Calu3 (cell line): ENCODE measurements at regions not wholly inside any gene's neighbourhood (a gene's known extent, or its start where the extent isn't known, plus 50 kb on each side); places are given as distances from the start of the nearest gene placed in this dataset.
"Not testable (repeated sequence)": the region's sequence is repeated elsewhere in the genome, so short reads cannot be mapped to it uniquely, and the experiment has no call there.

Source experiments
- BruUV-seq: library from RNA; stranded (reverse); fragments of 400-500 nt; replicated peaks from 2 replicates; lab custom pipeline; 2021; lab: Mats Ljungman, UMichigan
- CTCF ChIA-PET: fragments of 300-600 bp; sonication (Branson Sonifier 250); formaldehyde crosslinking; loops from one replicate; lab custom pipeline; 2022; ENCODE audit warnings: antibody characterized with exemption; lab: Charles Lee
- DNase-seq: peaks from one replicate; pipeline ENCODE4 v3.0.0; 2022
- H3K27ac Mint-ChIP-seq: one replicate; pipeline ENCODE4 v1.8.0; 2022; ENCODE audit warnings: mixed read lengths; ENCODE audit not compliant: unreplicated experiment
- H3K27me3 Mint-ChIP-seq: one replicate; pipeline ENCODE4 v1.8.0; 2022; ENCODE audit warnings: mixed read lengths; ENCODE audit not compliant: unreplicated experiment
- H3K36me3 Mint-ChIP-seq: one replicate; pipeline ENCODE4 v1.8.0; 2022; ENCODE audit warnings: mild to moderate bottlenecking, moderate library complexity, mixed read lengths; ENCODE audit not compliant: insufficient read depth, unreplicated experiment
- H3K4me1 Mint-ChIP-seq: one replicate; pipeline ENCODE4 v1.8.0; 2022; ENCODE audit warnings: mild to moderate bottlenecking, low read depth, mixed read lengths; ENCODE audit not compliant: unreplicated experiment
- H3K4me3 Mint-ChIP-seq: one replicate; pipeline ENCODE4 v1.8.0; 2022; ENCODE audit warnings: mild to moderate bottlenecking, low read depth, moderate library complexity, mixed read lengths; ENCODE audit not compliant: unreplicated experiment
- H3K9me3 Mint-ChIP-seq: one replicate; pipeline ENCODE4 v1.8.0; 2022; ENCODE audit warnings: low read depth, mixed read lengths; ENCODE audit not compliant: unreplicated experiment
- CTCF ChIP-seq: fragments of 200-600 bp; IDR thresholded peaks from one replicate; pipeline ENCODE4 v1.8.0; 2022; ENCODE audit warnings: antibody characterized with exemption; ENCODE audit not compliant: unreplicated experiment
- intact Hi-C: fragments of 100-400 bp; cut with micrococcal nuclease; formaldehyde crosslinking; loops from one replicate; pipeline ENCODE4 v1.10.0; 2022; ENCODE audit not compliant: unreplicated experiment

DNA sequence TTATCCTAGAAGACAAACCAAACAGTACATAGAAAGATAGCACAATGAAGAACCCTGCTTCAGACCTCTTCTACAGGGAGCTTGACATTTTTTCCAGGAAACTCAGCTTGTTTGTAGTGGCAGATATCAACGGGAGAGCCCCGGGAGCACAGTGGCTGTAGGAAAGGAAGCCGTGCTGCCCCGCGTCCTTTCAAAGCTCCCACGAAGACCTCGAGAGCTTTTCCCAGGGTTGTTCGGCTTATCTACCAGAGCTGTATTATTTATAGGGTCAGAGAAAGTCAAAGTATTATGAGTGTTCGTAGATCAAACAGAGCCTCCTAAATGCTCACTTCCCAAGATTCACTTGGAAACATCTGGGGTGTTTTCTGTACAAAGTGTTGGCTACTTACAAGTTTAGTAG, 167.1 kb upstream of the COPS8 start:
- no peak overlapping the region for H3K4me3 Mint-ChIP-seq
- H3K9me3 Mint-ChIP-seq, result no peaks in the 10 kb centered on the region
- TF ChIP-seq CTCF, result no peak
- H3K27ac Mint-ChIP-seq, result no peak overlapping the region
- intact Hi-C loops, result no loop called here
- no TSS peak for BruUV-seq
- H3K36me3 Mint-ChIP-seq, result no peaks in the 10 kb centered on the region
- CTCF ChIA-PET, result no interaction called here
- H3K27me3 Mint-ChIP-seq, result peaks cover 13% of the 10 kb centered on the region
- peaks cover 8% of the 10 kb centered on the region for H3K4me1 Mint-ChIP-seq
- DNase-seq, result no peak

DNA sequence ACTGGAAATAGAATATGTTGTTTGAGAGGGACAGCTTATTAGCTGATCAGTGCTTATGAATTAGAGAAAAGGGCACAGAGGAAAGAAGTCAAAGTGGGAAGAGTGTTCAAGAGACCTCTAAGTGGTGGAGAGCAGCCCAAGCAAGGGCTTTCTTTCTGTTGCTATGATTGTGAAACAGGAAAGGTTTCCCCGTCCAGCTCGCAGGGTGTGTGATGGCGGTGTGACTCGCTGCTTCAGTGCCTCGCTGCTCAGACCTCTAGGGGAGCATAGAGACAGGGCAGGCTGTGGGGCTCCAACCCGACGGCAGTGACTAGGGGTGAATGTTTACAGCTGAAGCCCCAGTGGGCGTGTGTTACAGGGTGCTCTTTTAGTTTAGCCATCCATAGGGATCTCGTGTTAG, 166.5 kb upstream of the COPS8 start:
- intact Hi-C loops, result no loop called here
- H3K27me3 Mint-ChIP-seq, result peaks cover 13% of the 10 kb centered on the region
- CTCF ChIA-PET, result no interaction called here
- no peak for DNase-seq
- H3K27ac Mint-ChIP-seq, result no peak overlapping the region
- H3K9me3 Mint-ChIP-seq, result no peaks in the 10 kb centered on the region
- H3K4me1 Mint-ChIP-seq, result peaks cover 8% of the 10 kb centered on the region
- no TSS peak for BruUV-seq
- H3K36me3 Mint-ChIP-seq, result no peaks in the 10 kb centered on the region
- no peak overlapping the region for H3K4me3 Mint-ChIP-seq
- TF ChIP-seq CTCF, result no peak

DNA sequence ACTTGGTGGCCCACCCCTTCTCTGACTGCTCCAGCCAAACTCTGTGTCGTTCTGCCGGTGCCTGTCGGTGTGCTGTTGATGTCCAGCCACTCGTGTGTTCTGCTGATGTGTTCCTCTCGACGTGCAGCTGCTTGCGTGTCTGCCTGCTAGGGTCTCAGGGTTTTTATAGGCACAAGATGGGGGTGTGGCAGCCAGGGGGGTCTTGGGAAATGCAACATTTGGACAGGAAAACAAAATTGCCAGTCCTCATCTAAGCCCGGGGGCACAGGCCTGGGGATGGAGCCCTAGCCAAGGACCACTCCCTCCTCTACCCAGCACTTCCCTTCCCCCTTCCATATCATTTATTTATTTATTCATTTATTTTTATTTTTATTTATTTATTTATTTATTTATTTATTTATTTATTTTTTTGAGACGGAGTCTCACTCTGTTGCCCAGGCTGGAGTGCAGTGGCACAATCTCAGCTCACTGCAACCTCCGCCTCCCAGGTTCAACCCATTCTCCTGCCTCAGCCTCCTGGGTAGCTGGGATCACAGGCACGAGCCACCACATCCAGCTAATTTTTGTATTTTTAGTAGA, 165.8 kb upstream of the COPS8 start:
- DNase-seq, H3K36me3 Mint-ChIP-seq, BruUV-seq, H3K9me3 Mint-ChIP-seq, CTCF ChIA-PET, H3K27ac Mint-ChIP-seq, H3K4me1 Mint-ChIP-seq, H3K4me3 Mint-ChIP-seq: not testable (repeated sequence)
- H3K27me3 Mint-ChIP-seq, result peaks cover 13% of the 10 kb centered on the region
- intact Hi-C loops, result loop anchor here (10.0 kb wide), 1 partner anchor 105 kb away; no protein-coding TSS in a partner anchor

DNA sequence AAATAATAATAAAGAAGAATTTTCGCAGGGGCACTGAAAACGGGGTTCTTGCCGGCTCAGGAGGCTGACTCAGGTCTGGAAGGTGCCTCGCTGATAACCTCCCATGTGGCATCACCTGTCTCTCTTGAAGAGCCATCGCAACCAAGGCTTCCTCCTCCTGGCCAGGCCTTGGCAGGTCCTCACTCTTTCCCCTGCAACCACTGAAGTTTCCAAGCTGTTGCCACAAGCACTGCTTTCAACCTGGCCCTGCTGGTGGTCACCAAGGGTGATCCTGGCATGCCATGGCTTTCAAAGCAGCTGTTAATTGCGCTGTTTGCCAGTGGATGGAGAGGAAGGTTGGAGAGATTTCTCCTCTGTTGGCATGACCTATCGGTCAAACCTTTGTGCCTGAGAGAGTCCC, 163.6 kb upstream of the COPS8 start:
- DNase-seq, result no peak
- H3K36me3 Mint-ChIP-seq, result no peaks in the 10 kb centered on the region
- no TSS peak for BruUV-seq
- H3K4me3 Mint-ChIP-seq, result no peak overlapping the region
- intact Hi-C loops, result loop anchor here (10.0 kb wide), 1 partner anchor 103 kb away; no protein-coding TSS in a partner anchor
- H3K4me1 Mint-ChIP-seq, result peaks cover 8% of the 10 kb centered on the region
- H3K27me3 Mint-ChIP-seq, result peaks cover 13% of the 10 kb centered on the region
- CTCF ChIA-PET, result no interaction called here
- TF ChIP-seq CTCF, result no peak
- no peaks in the 10 kb centered on the region for H3K9me3 Mint-ChIP-seq
- no peak overlapping the region for H3K27ac Mint-ChIP-seq

GRCh38 chr2:236928380-236929037, 157.2 kb upstream of the COPS8 start:
- no peaks in the 10 kb centered on the region for H3K9me3 Mint-ChIP-seq
- DNase-seq, result no peak
- no peak for TF ChIP-seq CTCF
- BruUV-seq, result no TSS peak
- CTCF ChIA-PET, result interaction anchor here (0.7 kb wide), 1 partner anchor 70 kb away, joined by 3 read pairs; no protein-coding TSS in a partner anchor
- peaks cover 26% of the 10 kb centered on the region for H3K27me3 Mint-ChIP-seq
- no peak overlapping the region for H3K27ac Mint-ChIP-seq
- no peaks in the 10 kb centered on the region for H3K4me1 Mint-ChIP-seq
- peak overlapping the region; percentile 33 for H3K4me3 Mint-ChIP-seq
- intact Hi-C loops, result loop anchor here (10.0 kb wide), 1 partner anchor 96 kb away; no protein-coding TSS in a partner anchor
- H3K36me3 Mint-ChIP-seq, result no peaks in the 10 kb centered on the region
